K562 (cell line): ENCODE measurements at regions not wholly inside any gene's neighbourhood (a gene's known extent, or its start where the extent isn't known, plus 50 kb on each side); places are given as distances from the start of the nearest gene placed in this dataset.

Experiments used
- CLOCK ChIP-seq: fragments of 250-450 bp; sonication (Bioruptor Pico); IDR thresholded peaks from 2 replicates; pipeline ENCODE4 v1.4.0; 2020; ENCODE audit warnings: mild to moderate bottlenecking, moderate library complexity, borderline replicate concordance
- LCOR ChIP-seq: sonication (generic); formaldehyde crosslinking; IDR thresholded peaks from 2 replicates; pipeline ENCODE4 v1.8.0; 2022; ENCODE audit warnings: mild to moderate bottlenecking, missing genetic modification reagents
- ZBTB40 ChIP-seq, 2 experiments: fragments of 450-650 bp in 1 of 2; sonication (generic) in 1 of 2; formaldehyde crosslinking in 1 of 2; IDR thresholded peaks; 2 replicates each; pipeline versions ENCODE4 v1.7.1 to v1.9.0; 2016 to 2022; ENCODE audit warnings: inconsistent platforms in 1 of 2, mild to moderate bottlenecking in 1 of 2, missing genetic modification reagents in 1 of 2

GRCh38 chr3:178067721-178068120 is 468.5 kb upstream of the KCNMB2 start (continued):
- TF ChIP-seq ZBTB40 (IDR thresholded peaks at IDR 0.05), result no peak
- no peak for TF ChIP-seq ZBTB40 (CRISPR knock-in tag; IDR thresholded peaks at IDR 0.05)
- TF ChIP-seq LCOR (CRISPR knock-in tag), result no peak
- TF ChIP-seq CLOCK (CRISPR knock-in tag), result no peak
